DMS 273 treated with DMSO at 0.1 percent for 48 hours (cell line): ENCODE measurements at regions not wholly inside any gene's neighbourhood (a gene's known extent, or its start where the extent isn't known, plus 50 kb on each side); places are given as distances from the start of the nearest gene placed in this dataset.
"Not testable (repeated sequence)": the region's sequence is repeated elsewhere in the genome, so short reads cannot be mapped to it uniquely, and the experiment has no call there.

Experiments
- DNase-seq: peaks from one replicate; lab custom pipeline; 2025; lab: John Stamatoyannopoulos, UW

DNA sequence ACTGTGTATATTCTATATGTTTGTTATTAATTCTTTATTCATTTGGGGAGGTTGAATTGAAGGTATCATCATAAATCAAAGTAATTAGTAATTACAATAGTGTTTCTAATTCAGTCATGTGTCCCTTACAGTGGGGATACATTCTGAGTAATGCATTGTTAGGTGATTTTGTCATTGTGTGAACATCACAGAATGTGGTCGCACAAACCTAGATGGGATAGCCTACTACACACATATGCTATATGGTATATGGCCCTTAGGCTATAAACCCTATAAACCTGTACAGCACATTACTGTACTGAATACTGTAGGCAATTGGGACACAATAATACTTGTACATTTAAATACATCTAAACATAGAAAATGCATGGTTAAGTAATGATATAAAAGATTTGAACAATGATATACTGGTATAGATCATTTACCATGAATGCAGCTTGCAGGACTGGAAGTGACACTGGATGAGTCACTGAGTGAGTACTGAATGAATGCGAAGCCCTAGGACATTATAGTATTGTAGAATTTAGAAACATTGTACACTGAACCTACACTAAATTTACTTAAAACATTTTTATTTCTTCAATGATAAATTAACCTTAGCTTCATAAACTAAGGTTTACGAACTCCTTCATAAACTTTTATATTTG, 936.2 kb upstream of the CHORDC1 start:
- no peak for DNase-seq

DNA sequence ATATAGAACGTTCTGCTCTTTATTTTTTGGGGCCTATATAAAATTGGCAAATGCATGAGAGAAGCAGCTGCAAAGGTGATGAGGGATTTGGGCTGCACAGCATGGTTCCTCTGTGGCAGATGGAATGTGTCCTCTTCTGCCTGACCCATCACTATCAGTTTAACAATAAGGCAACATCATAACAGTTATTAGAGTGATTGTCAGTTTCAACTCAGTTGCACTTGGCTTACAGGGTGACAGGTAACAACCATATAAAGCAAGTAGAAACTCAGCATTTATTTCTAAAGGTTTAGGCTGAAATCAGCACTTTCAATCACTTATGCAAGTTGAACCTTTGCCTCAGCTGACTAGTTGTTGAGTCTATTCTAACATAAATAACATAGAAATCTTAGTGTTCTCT, 935.4 kb upstream of the CHORDC1 start:
- no peak for DNase-seq

DNA sequence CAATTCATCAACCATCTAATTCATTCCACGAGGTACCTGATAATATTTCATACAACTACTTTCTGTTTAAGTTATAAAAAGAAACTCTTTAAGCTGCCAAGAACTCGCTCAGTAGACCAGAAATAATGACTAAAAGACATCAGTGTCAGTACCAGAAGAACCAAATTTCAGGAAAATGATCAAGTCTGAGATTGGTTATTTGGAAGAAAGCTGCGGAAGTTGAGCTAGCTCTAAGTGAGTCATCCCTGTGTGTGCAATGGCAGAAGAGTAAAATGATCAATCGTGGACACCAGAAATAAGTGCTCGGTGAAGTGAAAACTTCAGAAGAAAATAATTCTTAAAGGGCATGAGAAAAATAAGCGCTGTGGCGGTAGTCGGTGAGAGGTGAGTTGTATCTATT, 933.2 kb upstream of the CHORDC1 start:
- DNase-seq: no peak

DNA sequence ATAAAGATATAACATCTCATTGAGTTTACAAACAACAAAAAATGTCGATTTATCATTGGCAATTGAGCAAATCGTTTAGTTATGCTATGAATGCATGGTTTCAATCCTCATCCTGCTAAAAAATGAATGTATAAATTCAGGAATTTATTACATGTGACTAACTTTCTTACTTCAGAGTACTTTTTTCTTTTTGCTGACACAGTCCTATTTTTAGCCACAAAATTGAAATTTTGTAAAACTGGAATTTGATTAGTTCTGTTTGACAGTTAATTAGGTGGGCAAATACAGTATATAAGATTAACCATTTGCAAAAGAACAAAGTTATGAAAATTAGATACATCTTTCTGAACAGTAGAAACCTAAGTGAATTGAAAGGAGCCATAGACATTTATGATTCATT, 925.0 kb upstream of the CHORDC1 start:
- no peak for DNase-seq

DNA sequence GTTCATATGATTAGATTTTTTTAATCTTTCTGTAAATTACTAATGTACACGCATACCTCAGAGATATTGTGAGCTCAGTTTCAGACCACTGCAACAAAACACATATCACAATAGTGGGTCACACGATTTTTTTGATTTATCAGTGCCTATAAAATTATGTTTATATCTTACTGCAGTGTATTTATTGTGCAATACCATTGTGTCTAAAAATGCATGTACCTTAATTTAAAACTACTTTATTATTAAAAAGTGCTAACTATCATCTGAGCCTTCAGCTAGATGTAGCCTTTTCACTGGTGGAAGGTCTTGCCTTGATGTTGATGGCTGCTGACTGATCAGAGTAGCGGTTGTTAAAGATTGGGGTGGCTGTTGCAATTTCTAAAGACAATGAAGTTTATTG, 918.8 kb upstream of the CHORDC1 start:
- DNase-seq: no peak

DNA sequence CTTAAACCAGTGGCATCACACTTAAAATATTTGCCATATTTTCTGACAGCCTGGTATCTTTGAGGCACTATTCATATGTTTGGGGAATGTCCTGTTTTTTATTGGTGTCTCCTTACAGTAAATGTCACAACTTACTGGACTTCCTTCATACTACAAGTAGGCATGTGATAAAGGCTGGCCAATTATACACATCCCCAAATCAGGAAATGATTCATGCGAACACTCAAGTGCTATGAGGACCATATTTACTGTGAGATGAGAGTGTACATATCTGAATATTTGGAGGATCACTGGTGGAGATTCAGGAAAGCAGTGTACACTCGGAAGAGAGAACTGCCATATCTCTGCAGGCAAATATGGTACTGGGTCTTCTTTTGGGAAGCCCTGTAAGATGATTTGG, 913.8 kb upstream of the CHORDC1 start:
- DNase-seq: no peak

DNA sequence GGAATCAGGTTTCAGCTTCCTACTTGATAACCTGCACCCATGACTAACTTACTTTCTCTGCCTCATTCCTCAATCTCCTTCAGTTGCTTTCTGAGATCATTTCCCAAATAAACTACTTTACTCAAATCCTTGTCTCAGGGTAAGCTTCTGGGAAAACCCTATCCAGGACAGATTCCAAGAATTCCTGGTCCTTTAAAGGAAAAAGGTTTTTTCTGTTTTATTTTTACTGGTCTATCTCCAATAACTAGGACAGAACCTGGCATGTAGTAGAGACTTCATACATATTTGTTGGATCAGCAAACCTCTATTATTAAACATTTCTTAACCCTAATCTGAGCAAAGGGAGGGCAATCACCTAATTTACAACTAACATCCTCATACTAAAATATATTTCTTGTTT, 910.5 kb upstream of the CHORDC1 start:
- DNase-seq: no peak

DNA sequence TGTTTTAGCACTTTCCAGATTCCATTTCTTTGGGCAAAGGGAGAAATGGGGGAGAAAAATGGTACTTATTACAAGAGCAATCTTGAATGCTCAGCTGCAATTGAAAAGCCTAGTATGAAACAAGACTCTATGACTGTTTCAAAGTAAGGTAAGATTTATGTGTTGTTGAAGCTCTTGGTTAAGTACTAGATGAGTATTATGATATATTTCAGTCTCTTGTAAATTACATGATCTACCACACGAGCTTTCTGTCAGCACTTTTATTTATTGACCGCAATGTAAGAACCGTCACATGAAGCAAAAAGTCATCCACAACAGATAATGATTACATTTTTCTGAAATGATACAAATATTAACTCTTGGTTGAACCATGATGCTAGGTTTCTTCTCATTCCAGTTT, 906.7 kb upstream of the CHORDC1 start:
- no peak for DNase-seq

DNA sequence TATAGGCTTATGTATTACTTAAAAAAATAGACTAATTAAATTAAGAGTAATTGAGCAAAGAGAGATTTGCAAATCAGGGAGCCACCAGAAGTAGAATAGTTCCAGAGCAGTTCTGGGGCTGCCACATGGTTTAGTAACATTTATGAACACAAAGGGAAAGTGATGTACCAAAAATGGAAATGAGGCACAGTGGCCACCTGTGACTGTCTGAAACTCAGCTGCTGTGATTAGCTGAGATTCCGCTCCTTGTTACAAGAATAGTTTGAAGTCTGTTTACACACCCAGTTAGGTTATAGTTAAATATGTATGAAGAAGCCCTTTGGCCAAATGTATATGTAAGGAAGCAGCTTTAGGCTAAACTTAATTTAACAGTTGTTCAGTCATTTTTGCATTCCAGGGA, 901.5 kb upstream of the CHORDC1 start:
- no peak for DNase-seq

DNA sequence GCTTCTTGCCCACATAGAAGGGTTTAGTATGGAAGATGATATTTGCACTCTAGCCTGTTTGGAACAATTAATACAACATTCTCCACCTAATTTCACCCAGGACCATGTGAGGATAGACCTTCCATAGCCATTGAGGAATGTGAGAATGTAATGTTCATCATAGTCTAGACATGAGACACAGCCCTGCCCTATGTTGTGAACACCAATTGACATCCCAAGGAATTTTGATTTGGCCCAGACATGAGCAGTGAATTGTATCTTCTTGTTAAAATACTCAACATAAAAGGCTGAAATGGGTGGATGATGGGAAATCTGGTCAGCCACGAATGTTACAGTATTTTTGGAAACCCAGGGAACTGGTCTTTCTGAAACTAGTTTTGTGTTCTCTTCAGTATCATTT, 892.3 kb upstream of the CHORDC1 start:
- DNase-seq: no peak

DNA sequence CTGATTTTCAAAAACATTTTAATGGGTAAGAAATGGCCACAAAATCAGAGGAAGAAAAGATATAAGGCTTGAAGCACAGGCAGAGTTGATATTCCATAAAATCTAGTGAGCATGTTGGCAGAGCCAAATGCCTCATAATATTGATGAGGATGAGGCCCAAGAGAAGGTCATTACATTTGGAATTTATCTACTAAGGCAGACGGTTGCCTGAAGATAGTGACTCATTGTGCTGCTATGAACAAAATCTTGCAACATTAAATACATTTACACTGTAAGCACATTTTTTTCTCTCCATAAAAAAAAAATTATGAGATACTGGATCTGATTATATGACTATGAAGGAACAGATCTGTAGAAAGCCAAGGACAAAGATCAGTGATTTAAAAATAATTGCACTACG, 881.4 kb upstream of the CHORDC1 start:
- DNase-seq: no peak

DNA sequence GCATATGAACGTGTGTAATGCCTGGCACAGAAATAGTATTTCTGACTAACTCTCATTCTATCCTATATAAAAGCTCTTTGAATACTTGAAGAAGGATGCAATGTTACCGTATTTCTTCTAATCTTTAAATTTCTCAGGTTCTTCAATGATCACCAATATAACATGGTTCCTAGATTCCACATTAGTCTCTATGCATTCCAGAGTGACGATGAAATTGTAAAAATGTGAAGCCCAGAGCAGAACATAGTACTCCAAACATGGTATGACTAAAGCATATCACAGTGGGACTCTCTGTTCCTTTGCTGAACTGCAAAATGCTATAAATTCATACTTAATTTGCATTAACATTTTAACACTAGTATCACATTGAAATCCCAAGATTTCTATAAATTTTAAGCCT, 877.6 kb upstream of the CHORDC1 start:
- DNase-seq: no peak

DNA sequence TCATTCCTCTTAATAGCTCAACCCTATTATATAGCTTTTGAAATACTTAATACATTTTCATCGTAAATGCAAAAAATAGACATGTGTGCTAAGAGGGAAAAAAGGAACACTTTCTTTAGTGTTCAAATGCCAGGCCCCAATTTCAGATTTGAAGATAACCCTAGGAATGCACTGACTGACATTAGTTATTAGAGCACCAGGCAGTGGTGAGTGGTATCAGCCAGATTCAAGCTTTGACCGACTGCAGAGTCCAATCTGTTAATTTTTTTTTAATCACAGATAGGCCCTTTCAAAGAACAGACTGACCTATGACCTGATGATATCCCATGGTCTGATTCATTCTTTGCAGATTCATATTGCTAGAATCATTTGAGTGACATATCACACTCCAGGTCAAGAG, 874.2 kb upstream of the CHORDC1 start:
- DNase-seq: no peak

DNA sequence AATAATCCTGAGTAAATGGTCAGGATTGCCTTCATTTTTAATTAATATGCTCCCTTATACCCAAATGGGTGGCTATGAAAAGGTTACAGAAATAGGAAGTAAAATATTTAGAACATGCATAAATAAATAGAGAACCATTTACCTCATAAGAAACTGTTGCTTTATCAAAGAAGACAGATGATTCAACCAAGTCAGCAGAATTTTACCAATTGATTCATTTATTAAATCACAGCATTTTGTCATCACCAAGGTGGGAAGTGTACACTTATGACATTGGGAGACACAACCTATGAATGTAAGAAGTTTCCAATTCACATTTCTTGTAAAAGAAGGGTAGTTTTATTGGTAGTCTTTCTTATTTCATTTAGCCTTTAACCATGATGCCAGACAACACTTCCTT, 870.3 kb upstream of the CHORDC1 start:
- no peak for DNase-seq

DNA sequence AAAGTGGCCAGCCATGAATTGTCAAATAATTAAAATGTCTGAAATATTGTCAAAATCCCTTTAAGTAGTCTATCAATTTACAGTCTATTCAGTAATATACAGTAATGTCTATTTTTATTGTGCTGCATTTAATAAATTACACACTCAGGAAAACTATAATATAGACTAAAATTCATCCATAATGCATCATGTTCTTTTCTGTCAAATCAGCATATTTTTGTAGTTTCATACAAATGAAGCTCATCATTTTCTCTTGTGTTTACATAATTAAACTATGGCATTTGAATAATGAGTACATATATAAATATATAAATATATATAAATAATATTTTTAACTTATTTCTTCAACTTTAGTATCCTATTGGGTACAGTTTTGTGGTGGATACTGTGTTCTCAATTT, 868.7 kb upstream of the CHORDC1 start:
- no peak for DNase-seq

DNA sequence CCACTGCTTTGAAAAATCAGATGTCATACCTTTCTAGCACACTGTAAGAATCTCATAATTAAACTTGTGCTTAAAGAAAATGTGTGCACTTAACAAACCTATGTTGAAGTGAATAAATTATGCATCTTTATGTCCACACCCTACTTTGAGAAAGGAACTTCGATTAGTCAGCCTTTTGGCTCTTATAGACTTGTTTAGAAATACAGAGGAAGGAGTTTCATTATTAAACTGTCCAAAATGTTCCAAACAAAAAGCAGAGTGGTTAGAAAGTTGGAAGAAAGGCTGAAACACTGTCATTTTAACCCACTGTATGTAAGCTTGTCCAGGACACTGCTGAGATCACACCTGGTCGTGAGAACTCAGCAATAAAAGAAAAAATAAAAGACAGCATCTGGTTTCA, 863.2 kb upstream of the CHORDC1 start:
- no peak for DNase-seq

DNA sequence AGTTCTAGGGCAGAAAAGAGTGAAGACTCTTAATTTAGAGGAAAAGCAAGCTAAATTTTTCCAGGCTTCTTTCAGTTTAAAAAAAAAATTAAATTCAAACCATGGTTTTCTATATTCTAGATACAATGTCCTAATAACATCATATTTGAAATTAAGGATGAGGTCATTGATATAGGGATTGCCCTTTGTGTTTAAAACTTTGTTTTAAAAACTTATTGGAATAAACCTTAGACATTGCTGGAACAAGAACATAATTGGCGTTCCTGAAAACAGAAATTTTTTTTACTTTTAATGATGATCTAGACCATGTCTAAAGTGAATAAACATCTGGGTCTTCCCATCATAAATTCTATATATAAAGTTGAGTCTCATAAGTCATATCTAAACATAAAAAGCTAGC, 859.4 kb upstream of the CHORDC1 start:
- no peak for DNase-seq

DNA sequence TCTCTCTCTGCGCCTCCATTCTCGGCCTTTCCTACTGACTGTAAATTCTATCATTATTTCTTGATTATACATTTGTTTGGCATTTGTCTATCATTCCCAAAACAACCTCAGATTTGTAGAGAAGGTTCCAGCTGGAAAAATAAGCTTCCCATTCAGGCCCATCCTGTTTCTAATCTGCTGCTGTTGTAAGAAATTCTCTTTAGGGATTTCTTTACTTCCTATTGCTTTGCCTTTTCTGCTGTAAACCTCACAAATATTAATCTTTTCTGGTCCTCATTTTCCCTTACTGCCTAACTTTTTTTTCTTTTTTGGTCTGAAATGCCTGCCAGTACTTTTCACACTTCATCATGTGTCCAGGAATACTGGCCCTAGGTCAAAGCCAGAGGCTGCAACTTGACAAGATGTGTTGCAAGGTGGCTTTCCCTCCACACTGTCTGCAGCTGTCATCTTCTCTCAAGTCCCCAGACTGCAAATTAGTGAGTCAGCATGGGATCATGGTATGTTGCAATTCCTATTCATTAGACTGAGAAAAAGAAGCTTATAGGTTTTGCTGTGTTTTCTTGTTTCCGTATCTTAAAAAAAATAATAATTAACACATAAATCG, 858.7 kb upstream of the CHORDC1 start:
- no peak for DNase-seq

DNA sequence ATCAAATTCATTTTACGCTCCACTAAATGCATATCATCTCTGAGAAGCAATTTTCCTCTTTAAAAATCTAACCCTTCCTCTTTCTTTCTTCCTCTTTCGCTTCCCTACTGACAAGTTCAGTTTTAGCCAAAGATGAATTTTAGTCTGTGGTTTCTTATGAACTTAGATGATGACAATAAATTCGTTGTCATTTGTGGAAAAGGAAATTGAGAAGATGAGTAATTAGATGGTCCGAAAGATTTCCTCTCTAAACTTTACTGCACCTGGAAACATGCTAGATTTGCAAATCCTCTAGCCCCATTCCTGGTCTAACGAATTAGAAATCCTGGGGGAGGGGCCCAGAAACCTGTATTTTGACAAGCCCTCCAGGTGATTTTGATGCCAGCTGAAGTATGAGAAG, 855.4 kb upstream of the CHORDC1 start:
- no peak for DNase-seq

DNA sequence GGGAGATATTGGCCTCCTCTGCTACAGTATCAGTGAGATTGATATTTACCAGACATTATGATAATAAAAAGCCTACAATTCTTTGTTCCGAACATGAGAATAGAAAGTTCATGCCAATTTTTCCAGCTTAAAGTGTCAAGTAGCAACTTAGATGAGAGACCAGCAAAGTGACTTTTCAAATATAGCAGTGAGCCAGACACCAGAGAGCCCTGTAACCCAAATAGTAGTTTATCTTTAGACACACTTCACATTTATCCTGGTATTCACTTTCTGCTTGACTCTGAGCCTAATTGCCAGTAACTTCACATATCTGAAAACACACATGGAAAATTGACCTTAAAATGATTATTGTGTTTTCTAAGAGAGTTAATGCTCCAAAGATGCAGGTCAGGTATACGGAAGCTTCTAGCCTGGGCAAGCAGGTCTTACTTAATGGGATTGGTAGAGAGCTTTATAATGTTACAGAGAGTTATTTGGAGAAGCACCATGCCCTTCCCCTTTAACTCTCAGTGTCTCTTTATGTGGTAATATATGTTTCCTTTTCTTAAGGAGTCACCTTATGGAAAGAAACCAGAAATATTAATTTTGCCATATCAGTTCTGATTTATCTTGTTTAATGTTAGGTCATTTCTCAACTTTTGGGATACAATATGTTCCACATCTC, 852.3 kb upstream of the CHORDC1 start:
- DNase-seq: no peak

DNA sequence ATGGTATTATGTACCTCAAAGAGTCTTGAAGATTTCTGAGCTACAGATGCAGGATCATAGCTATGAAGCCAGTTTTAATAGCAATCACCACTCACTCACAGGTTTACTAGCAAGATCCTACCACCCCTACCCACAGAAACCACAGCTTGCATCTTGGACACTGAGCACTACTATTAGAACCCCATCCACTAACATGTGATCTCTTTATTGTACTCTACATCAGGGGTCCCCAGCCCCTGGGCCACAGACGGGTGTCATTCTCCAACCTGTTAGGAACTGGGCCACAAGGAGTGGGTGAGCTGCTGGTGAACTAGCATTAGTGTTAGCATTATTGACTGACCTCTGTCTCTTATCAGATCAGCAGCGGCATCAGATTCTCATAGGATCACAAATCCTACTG, 844.8 kb upstream of the CHORDC1 start:
- no peak for DNase-seq

DNA sequence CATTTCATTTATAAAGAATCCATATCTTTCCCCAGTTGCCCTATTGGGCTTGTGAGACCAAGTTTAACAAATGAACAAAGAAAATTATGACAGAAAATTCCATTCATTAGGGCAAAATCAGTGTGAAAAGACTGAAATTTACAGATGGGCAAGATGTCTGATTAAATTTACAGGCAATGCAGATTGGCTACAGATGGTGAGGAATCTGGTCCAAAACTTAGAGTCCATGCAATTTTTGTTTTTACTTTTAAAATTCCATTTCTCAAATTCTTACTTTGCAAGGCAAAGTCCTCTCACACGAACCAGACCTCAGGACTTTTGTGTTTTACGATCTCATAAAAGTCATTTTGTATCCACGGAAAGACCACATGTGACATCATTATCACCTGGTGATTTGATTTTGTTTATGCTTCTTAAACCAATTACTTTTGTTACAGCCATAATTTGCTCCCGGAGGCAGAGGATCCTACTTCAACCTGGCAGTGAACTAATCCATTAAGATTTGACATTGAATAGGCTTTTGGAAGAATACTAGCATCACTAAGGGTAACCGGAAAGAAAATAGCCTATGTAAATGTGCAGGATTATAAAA, 843.7 kb upstream of the CHORDC1 start:
- no peak for DNase-seq

DNA sequence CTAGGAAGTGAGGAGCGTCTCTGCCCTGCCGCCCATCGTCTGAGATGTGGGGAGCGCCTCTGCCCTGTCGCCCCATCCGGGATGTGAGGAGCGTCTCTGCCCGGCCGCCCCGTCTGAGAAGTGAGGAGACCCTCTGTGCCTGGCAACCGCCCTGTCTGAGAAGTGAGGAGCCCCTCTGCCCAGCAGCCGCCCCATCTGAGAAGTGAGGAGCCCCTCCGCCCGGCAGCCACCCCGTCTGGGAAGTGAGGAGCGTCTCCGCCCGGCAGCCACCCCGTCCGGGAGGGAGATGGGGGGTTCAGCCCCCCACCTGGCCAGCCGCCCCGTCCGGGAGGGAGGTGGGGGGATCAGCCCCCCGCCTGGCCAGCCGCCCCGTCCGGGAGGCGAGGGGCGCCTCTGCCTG, 840.5 kb upstream of the CHORDC1 start:
- DNase-seq: not testable (repeated sequence)

DNA sequence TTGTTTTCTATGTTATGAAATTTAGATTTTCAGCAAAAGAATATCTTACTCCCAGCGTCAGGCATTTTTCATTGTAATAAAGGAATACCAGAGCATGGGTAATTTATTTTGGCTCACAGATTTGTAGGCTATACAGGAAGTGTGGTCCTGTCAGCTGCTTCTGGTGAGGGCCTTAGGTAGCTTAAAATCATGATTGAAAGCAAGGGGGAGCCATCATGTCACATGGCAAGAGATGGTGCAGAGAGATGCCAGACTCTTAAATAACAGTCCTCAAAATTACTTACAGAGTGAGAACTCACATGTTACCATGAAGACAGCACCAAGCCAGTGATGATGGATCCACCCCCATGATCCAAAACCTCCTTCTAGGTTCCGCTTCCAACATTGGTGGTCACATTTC, 825.0 kb upstream of the CHORDC1 start:
- no peak for DNase-seq
